Liver (tissue), 3 donors: ENCODE measurements at regions not wholly inside any gene's neighbourhood (a gene's known extent, or its start where the extent isn't known, plus 50 kb on each side); places are given as distances from the start of the nearest gene placed in this dataset.
"Not testable (repeated sequence)": the region's sequence is repeated elsewhere in the genome, so short reads cannot be mapped to it uniquely, and the experiment has no call there.

Experiments used
- ATF3 ChIP-seq: IDR thresholded peaks from 2 replicates; pipeline ENCODE4 v1.6.1; 2016; ENCODE audit warnings: antibody characterized with exemption
- RAD21 ChIP-seq, 2 donors: IDR thresholded peaks; 2 replicates each; pipeline ENCODE4 v1.6.1; 2016; ENCODE audit warnings: antibody characterized with exemption in 2 of 2, mild to moderate bottlenecking in 2 of 2
- REST ChIP-seq: IDR thresholded peaks from 2 replicates; pipeline ENCODE4 v1.6.1; 2016; ENCODE audit warnings: antibody characterized with exemption, mild to moderate bottlenecking
- RXRA ChIP-seq, 2 donors: IDR thresholded peaks; 2 replicates each; pipeline ENCODE4 v1.6.1; 2017 to 2018; ENCODE audit warnings: antibody characterized with exemption in 2 of 2, mild to moderate bottlenecking in 1 of 2
- TAF1 ChIP-seq: conservative IDR thresholded peaks from 2 replicates; pipeline ENCODE4 v1.6.1; 2016; ENCODE audit warnings: antibody characterized with exemption, mild to moderate bottlenecking
- TF ChIP-seq, protein P1 (sequence below): fragments of 150-350 bp; IDR thresholded peaks from 2 replicates; pipeline ENCODE4 v1.5.1; 2017; ENCODE audit warnings: improper control_type of control experiment, low read depth, low read length; ENCODE audit not compliant: missing input control
- donor health status: healthy.
- donor health status: healthy.

- TF ChIP-seq TAF1; RAD21 (IDR thresholded peaks at IDR 0.05); REST; RXRA (IDR thresholded peaks at IDR 0.05); ATF3: not testable (repeated sequence)
- TF ChIP-seq, protein P1, sequence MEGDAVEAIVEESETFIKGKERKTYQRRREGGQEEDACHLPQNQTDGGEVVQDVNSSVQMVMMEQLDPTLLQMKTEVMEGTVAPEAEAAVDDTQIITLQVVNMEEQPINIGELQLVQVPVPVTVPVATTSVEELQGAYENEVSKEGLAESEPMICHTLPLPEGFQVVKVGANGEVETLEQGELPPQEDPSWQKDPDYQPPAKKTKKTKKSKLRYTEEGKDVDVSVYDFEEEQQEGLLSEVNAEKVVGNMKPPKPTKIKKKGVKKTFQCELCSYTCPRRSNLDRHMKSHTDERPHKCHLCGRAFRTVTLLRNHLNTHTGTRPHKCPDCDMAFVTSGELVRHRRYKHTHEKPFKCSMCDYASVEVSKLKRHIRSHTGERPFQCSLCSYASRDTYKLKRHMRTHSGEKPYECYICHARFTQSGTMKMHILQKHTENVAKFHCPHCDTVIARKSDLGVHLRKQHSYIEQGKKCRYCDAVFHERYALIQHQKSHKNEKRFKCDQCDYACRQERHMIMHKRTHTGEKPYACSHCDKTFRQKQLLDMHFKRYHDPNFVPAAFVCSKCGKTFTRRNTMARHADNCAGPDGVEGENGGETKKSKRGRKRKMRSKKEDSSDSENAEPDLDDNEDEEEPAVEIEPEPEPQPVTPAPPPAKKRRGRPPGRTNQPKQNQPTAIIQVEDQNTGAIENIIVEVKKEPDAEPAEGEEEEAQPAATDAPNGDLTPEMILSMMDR = not testable (repeated sequence)
These were observed 310.9 kb upstream of the MEX3C start for GRCh38 chr18:51508410-51508809.
